Prostate gland (tissue), 2 donors: ENCODE measurements at regions not wholly inside any gene's neighbourhood (a gene's known extent, or its start where the extent isn't known, plus 50 kb on each side); places are given as distances from the start of the nearest gene placed in this dataset.

ENCODE experiments used
- CTCF ChIP-seq, 4 experiments: fragments of 200-600 bp in 2 of 4; fragments of 450-650 bp in 2 of 4; sonication (generic) in 2 of 4; IDR thresholded peaks; 1 replicate in 3 of 4; 2 replicates in 1 of 4; pipeline ENCODE4 v1.5.1; 2016 to 2019; ENCODE audit warnings: antibody characterized with exemption in 4 of 4, mild to moderate bottlenecking in 2 of 4, moderate library complexity in 2 of 4
- POLR2AphosphoS5 ChIP-seq: sonication (generic); formaldehyde crosslinking; IDR thresholded peaks from one replicate; pipeline ENCODE4 v1.6.1; 2017; ENCODE audit warnings: antibody characterized with exemption

- TF ChIP-seq CTCF (IDR thresholded peaks at IDR 0.05) = no peak
- TF ChIP-seq POLR2AphosphoS5 = no peak
Measured at GRCh38 chr15:47432826-47433225, 284.5 kb upstream of the SEMA6D start.
